CD4-positive, alpha-beta T cell treated with Interleukin-4 for 1 hour (primary cell): ENCODE measurements at regions not wholly inside any gene's neighbourhood (a gene's known extent, or its start where the extent isn't known, plus 50 kb on each side); places are given as distances from the start of the nearest gene placed in this dataset.
"Not testable (repeated sequence)": the region's sequence is repeated elsewhere in the genome, so short reads cannot be mapped to it uniquely, and the experiment has no call there.

ENCODE experiments used
- DNase-seq, 2 donors: peaks; one replicate each; pipeline ENCODE4 v3.0.0-alpha.2; 2020 to 2022

DNA sequence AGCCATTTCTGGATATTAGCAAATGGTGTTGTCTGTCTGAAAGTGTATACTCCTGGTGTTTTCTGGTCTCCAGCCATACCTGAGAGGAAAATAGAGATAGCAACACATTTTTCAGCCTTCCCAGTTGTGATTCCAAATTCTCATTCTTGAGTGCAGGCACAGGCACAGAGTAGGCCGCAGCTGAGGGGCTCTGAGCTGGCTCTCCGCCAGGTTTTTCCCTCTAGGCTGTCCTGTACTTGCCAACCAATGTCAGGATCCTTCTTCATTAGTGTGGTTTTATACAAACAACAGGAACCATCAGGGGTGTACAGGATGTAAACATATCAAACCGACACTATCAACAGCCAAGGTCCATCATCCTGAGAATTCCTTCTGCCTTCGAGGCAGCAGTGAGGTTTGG lies 1733.6 kb upstream of the CELF4 start:
- DNase-seq = no peak

GRCh38 chr18:39297225-39297624 lies 1731.6 kb upstream of the CELF4 start:
- no peak for DNase-seq

DNA sequence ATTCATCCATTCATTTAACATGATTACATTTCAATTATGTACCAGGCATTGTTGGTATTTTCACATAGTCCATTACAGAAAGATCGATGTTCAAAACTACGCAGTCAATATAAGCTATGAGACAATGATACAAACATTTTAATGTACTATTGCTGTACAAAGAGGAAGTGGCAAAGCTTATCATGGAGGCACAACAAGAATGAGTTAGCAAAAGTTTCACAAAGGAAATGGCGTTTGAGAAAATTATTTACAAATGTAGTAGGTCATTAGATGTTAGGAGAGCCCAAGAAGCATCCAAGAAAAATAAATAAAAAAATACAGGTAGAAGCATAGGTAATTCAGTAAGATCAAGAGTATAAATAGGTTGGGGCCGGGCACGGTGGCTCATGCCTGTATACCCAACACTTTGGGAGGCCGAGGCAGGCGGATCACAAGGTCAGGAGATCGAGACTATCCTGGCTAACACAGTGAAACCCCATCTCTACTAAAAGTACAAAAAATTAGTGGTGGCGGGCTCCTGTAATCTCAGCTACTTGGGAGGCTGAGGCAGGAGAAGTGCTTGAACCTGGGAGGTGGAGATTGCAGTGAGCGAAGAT lies 1730.8 kb upstream of the CELF4 start:
- no peak for DNase-seq

- DNase-seq = no peak
Measured at GRCh38 chr18:39276764-39277163, 1711.2 kb upstream of the CELF4 start.

- DNase-seq = no peak
Measured at GRCh38 chr18:39274535-39274934, 1708.9 kb upstream of the CELF4 start.

GRCh38 chr18:39272230-39272629 lies 1706.6 kb upstream of the CELF4 start:
- no peak for DNase-seq

- no peak for DNase-seq
Measured at GRCh38 chr18:39271654-39272053, 1706.1 kb upstream of the CELF4 start.

DNA sequence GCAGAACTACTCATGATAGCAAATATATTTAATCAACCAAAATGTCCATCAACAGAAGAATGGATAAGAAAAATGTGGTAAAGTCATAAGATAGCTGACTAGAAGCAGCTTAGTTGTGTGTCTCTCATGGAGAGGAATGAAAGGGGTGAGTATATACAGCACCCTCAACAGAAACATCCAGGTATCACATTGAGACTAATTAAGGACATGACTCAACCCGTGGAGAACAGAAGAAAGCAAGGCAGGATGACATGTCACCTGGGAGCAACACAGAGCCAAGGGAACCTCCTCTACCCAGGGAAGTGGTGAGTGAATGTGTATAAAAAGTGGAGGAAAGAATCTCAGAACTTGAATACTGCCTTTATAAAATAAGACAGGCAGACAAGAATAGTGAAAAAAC lies 1695.0 kb upstream of the CELF4 start:
- no peak for DNase-seq

DNA sequence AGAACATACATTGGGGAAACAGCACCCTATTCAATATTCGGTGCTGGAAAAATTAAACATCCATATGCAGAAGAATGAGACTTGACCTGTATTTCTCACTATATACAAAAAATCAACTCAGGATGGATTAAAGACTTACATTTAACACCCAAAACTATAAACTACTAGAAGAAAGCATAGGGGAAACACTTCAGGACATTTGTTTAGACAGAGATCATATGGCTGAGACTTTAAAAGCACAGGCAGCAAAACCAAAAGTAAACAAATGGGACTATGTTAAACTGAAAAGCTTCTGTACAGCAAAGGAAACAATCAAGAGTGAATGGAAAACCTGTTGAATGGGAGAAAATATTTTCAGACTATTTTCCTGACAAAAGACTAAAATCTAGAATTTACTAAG lies 1694.1 kb upstream of the CELF4 start:
- no peak for DNase-seq

DNA sequence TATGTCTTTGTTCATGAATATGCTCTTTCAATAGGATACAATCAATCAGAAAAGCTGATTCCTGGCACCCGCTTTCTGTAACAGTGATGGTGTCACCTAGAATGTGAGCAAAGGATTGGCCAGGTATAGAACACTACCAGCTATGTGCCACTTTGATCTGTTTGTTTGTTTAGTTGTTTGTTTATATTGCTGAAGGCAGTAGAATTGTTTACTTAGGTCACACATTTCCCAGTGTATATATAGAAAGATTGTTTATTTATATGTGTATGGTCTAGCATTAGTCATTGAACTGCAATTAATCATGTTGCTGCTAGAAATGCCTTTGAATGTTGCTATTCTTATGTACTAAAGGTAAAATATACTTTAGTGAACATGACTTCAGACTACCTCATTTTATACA lies 1678.6 kb upstream of the CELF4 start:
- no peak for DNase-seq

DNA sequence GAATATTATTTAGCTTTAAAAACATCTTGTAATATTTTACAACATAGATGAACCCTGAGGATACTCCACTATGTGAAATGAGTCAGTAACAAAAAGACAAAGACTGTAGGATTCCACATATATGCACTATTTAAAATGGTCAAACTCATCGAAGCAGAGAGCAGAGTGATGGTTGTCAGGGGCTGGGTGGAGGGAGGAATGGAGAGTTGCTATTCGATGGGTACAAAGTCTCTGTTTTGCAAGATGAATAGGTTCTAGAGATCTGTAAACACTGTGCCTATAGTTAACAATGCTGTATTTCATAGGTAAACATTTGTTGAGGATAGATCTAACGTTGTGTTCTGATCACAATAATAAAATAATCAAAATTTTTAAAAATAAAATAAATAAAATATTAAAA lies 1675.9 kb upstream of the CELF4 start:
- no peak for DNase-seq

- no peak for DNase-seq
Measured at GRCh38 chr18:39238981-39239660, 1673.5 kb upstream of the CELF4 start.

GRCh38 chr18:39235118-39235719 lies 1669.6 kb upstream of the CELF4 start:
- no peak for DNase-seq

DNA sequence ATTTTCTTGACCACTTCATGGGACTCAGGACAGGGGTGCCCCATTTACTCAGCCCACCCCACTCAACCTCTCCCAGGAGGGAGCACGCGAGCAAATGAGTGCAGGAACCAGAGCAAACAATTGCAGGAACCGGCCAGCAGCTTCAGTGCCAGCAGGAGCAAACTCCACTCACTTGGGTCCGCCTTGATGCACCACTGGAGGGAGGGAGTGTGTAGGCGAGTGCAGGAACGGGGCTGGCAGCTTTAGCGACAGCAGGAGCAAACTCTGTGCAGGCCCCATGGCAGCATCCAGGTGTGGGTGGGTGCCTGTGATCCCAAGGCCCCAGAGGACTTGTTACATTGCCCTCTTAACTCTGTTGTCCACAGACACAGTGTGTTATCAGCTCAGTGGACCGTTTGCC lies 1667.3 kb upstream of the CELF4 start:
- DNase-seq = no peak

DNA sequence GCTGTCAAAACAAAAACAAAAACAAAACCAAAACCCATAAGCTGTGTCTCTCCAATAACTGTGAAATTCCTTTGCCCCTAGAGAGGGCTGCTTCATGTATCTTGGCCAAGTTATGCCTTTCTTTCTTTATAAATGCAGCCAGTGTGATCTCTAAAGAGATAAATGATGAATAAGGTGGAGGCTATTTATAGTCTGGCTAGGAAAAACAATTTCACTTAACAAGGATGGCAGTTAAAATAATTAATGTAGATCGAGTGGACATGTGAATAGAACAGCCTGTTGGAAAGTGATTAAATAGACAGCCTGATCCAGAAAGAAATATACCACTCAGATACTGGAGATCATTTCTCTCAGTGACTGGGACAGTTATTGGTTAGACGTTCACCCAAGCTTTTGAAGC lies 1666.9 kb upstream of the CELF4 start:
- DNase-seq = no peak

DNA sequence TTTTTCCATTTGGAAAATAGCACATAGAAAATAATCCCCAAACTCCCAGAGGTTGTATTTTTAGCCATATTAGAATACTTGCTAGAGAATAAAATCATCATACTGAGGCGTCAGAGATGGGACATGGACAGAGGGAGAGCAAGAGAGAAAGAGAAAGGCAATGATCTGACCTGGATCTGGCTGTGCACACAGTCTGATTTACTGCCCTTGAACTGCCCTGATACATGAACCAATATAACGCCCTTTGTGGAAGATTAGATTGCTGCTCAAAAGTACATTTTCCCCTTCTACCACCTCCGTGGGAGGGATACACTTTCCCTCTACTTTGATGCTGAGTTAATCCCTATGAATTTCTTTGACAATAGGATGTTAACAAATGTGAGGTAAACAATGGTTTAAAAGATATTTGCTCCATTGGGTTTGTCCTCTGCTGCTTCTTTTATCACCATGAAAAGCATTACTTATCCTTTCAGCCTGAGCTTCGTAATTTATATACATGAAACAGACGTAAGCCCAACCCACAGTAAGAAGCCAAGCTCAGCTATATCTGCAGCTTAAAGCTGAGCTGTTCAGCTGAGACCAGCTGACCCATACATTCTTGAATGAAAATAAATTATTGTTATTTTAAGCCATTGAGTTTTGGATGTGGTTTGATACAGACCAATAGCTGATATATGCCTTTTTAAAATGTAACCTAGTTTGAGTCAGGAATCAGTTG lies 1664.6 kb upstream of the CELF4 start:
- DNase-seq = no peak

GRCh38 chr18:39227769-39228168 lies 1662.2 kb upstream of the CELF4 start:
- not testable (repeated sequence) for DNase-seq

- no peak for DNase-seq
Measured at GRCh38 chr18:39225373-39225772, 1659.8 kb upstream of the CELF4 start.

DNA sequence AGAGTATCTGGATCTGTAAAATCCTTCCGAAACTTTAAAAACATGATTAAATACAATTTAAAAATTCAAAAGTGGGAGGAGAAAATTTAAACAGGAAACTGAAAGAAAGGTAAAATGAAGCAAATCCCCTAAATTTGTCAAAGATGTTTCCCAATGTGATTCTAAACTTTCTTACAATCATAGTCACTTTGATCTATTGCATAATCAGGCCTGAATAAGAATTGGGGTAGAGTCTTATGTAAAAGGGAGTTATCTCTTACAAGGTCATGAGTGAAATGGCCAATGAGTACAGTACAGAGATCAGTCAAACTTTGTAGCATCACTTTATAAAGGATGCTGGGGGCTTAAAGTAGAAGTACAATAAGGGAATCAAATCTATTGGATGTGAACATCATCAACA lies 1657.7 kb upstream of the CELF4 start:
- DNase-seq = no peak

GRCh38 chr18:39215920-39216319 lies 1650.3 kb upstream of the CELF4 start:
- no peak for DNase-seq

GRCh38 chr18:39211461-39211860 lies 1645.9 kb upstream of the CELF4 start:
- no peak for DNase-seq

- DNase-seq = no peak
Measured at GRCh38 chr18:39209173-39209572, 1643.6 kb upstream of the CELF4 start.

GRCh38 chr18:39208729-39209128 lies 1643.1 kb upstream of the CELF4 start:
- no peak for DNase-seq

- DNase-seq = no peak
Measured at GRCh38 chr18:39208190-39208589, 1642.6 kb upstream of the CELF4 start.
